ENCODE measurements at regions not wholly inside any gene's neighbourhood (a gene's known extent, or its start where the extent isn't known, plus 50 kb on each side); places are given as distances from the start of the nearest gene placed in this dataset.

DNA sequence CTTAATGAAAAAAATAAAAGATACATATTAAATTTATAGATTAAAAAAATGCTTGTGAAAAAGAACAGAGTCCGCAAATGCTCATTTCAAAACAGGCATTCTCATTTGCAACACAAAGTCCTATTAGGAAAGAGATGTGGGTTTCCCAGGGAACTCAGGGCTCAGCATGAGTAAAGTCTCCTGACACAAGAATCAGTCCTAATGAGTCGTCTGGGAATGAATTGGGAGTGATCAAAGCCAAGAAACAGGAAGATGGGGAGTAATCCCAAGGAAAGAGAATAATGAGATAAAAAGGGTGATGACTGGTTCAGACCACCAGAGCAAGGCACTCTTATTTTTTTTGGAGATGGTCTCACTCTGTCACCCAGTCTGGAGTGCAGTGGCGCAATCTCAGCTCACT lies 443.7 kb downstream of the NR2F2 start:
- TF ChIP-seq, protein P1, sequence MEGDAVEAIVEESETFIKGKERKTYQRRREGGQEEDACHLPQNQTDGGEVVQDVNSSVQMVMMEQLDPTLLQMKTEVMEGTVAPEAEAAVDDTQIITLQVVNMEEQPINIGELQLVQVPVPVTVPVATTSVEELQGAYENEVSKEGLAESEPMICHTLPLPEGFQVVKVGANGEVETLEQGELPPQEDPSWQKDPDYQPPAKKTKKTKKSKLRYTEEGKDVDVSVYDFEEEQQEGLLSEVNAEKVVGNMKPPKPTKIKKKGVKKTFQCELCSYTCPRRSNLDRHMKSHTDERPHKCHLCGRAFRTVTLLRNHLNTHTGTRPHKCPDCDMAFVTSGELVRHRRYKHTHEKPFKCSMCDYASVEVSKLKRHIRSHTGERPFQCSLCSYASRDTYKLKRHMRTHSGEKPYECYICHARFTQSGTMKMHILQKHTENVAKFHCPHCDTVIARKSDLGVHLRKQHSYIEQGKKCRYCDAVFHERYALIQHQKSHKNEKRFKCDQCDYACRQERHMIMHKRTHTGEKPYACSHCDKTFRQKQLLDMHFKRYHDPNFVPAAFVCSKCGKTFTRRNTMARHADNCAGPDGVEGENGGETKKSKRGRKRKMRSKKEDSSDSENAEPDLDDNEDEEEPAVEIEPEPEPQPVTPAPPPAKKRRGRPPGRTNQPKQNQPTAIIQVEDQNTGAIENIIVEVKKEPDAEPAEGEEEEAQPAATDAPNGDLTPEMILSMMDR (IDR thresholded peaks at IDR 0.05 in 2 of 3, conservative IDR thresholded peaks at IDR 0.05 in 1 of 3; ENCODE audit: insufficient read depth in 2 of 3, low read depth in 1 of 3, low read length in 3 of 3), result no peak
- TF ChIP-seq, protein P2, sequence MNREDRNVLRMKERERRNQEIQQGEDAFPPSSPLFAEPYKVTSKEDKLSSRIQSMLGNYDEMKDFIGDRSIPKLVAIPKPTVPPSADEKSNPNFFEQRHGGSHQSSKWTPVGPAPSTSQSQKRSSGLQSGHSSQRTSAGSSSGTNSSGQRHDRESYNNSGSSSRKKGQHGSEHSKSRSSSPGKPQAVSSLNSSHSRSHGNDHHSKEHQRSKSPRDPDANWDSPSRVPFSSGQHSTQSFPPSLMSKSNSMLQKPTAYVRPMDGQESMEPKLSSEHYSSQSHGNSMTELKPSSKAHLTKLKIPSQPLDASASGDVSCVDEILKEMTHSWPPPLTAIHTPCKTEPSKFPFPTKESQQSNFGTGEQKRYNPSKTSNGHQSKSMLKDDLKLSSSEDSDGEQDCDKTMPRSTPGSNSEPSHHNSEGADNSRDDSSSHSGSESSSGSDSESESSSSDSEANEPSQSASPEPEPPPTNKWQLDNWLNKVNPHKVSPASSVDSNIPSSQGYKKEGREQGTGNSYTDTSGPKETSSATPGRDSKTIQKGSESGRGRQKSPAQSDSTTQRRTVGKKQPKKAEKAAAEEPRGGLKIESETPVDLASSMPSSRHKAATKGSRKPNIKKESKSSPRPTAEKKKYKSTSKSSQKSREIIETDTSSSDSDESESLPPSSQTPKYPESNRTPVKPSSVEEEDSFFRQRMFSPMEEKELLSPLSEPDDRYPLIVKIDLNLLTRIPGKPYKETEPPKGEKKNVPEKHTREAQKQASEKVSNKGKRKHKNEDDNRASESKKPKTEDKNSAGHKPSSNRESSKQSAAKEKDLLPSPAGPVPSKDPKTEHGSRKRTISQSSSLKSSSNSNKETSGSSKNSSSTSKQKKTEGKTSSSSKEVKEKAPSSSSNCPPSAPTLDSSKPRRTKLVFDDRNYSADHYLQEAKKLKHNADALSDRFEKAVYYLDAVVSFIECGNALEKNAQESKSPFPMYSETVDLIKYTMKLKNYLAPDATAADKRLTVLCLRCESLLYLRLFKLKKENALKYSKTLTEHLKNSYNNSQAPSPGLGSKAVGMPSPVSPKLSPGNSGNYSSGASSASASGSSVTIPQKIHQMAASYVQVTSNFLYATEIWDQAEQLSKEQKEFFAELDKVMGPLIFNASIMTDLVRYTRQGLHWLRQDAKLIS (CRISPR knock-in tag; IDR thresholded peaks at IDR 0.05), result no peak
- TF ChIP-seq, protein P3, sequence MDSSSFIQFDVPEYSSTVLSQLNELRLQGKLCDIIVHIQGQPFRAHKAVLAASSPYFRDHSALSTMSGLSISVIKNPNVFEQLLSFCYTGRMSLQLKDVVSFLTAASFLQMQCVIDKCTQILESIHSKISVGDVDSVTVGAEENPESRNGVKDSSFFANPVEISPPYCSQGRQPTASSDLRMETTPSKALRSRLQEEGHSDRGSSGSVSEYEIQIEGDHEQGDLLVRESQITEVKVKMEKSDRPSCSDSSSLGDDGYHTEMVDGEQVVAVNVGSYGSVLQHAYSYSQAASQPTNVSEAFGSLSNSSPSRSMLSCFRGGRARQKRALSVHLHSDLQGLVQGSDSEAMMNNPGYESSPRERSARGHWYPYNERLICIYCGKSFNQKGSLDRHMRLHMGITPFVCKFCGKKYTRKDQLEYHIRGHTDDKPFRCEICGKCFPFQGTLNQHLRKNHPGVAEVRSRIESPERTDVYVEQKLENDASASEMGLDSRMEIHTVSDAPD (CRISPR knock-in tag; IDR thresholded peaks at IDR 0.05), result no peak
- TF ChIP-seq ZFX (CRISPR knock-in tag; IDR thresholded peaks at IDR 0.05) (no peak), NR1H2 (CRISPR knock-in tag; IDR thresholded peaks at IDR 0.05) (no peak), RNF2 (IDR thresholded peaks at IDR 0.05) (no peak)
- TF ChIP-seq, protein P4, sequence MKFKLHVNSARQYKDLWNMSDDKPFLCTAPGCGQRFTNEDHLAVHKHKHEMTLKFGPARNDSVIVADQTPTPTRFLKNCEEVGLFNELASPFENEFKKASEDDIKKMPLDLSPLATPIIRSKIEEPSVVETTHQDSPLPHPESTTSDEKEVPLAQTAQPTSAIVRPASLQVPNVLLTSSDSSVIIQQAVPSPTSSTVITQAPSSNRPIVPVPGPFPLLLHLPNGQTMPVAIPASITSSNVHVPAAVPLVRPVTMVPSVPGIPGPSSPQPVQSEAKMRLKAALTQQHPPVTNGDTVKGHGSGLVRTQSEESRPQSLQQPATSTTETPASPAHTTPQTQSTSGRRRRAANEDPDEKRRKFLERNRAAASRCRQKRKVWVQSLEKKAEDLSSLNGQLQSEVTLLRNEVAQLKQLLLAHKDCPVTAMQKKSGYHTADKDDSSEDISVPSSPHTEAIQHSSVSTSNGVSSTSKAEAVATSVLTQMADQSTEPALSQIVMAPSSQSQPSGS (CRISPR knock-in tag; IDR thresholded peaks at IDR 0.05), result no peak
- TF ChIP-seq, protein P5, sequence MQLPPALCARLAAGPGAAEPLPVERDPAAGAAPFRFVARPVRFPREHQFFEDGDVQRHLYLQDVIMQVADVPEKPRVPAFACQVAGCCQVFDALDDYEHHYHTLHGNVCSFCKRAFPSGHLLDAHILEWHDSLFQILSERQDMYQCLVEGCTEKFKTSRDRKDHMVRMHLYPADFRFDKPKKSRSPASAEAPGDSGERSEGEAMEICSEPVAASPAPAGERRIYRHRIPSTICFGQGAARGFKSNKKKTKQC (CRISPR knock-in tag; IDR thresholded peaks at IDR 0.05), result no peak

Data from K562 (cell line).